Kidney epithelial cell (primary cell): ENCODE measurements at regions not wholly inside any gene's neighbourhood (a gene's known extent, or its start where the extent isn't known, plus 50 kb on each side); places are given as distances from the start of the nearest gene placed in this dataset.

Experiments used
- DNase-seq: peaks from one replicate; pipeline ENCODE4 v3.0.0-alpha.2; 2010; ENCODE audit warnings: low read depth
- H3K27me3 ChIP-seq: 2 replicates; pipeline ENCODE4 v1.6.0; 2011; ENCODE audit warnings: low read length; ENCODE audit not compliant: control insufficient read depth, insufficient read depth
- H3K36me3 ChIP-seq: 2 replicates; pipeline ENCODE4 v1.5.1; 2011; ENCODE audit warnings: low read length; ENCODE audit not compliant: control insufficient read depth, insufficient read depth
- H3K4me3 ChIP-seq: 2 replicates; pipeline ENCODE4 v1.5.1; 2011; ENCODE audit warnings: low read depth, mild to moderate bottlenecking, control low read depth, low read length
- CTCF ChIP-seq: IDR thresholded peaks from 2 replicates; pipeline ENCODE4 v1.5.1; 2011; ENCODE audit warnings: mild to moderate bottlenecking, moderate library complexity, low read length, control low read depth, inconsistent platforms; ENCODE audit not compliant: insufficient read depth, poor library complexity, severe bottlenecking

- no peaks in the 10 kb centered on the region for H3K36me3 ChIP-seq
Measured at GRCh38 chrX:128517691-128518090, 465.5 kb upstream of the ACTRT1 start.

DNA sequence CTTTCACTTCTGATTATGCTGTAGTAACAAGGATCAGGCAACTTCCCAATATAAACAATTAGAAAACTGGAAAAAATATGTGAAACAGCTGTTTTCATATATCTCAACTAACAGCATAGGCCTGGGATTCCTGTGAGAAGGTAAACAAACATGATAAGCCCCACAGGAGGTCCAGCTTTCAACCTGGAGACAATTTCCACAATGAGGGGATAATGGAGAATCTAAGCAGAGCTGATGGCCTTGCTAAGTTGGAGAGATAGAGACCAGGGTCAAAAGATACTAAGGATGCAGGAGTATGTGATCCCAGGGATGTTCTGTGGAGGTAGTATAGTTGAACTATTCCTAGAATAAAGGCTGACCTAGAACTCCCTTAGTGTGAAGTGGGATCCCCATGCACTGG lies 452.3 kb upstream of the ACTRT1 start:
- Histone ChIP-seq H3K27me3 (no peaks in the 10 kb centered on the region), H3K4me3 (no peak overlapping the region), H3K36me3 (no peaks in the 10 kb centered on the region)
- no peak for TF ChIP-seq CTCF
- DNase-seq = no peak

More at GRCh38 chrX:128517691-128518090, 465.5 kb upstream of the ACTRT1 start:
- Histone ChIP-seq H3K4me3 (no peak overlapping the region), H3K27me3 (no peaks in the 10 kb centered on the region)
- TF ChIP-seq CTCF = no peak
- DNase-seq = no peak

GRCh38 chrX:128464116-128464515 lies 411.9 kb upstream of the ACTRT1 start:
- H3K36me3 ChIP-seq = no peaks in the 10 kb centered on the region
- TF ChIP-seq CTCF = no peak
- no peaks in the 10 kb centered on the region for H3K27me3 ChIP-seq
- no peak overlapping the region for H3K4me3 ChIP-seq
- peak; percentile 37 for DNase-seq

GRCh38 chrX:128460835-128461234 lies 408.6 kb upstream of the ACTRT1 start:
- no peak overlapping the region for H3K4me3 ChIP-seq
- H3K27me3 ChIP-seq = no peaks in the 10 kb centered on the region
- TF ChIP-seq CTCF = peak; percentile 9
- no peak for DNase-seq
- no peaks in the 10 kb centered on the region for H3K36me3 ChIP-seq

- no peaks in the 10 kb centered on the region for H3K27me3 ChIP-seq
- no peak overlapping the region for H3K4me3 ChIP-seq
- TF ChIP-seq CTCF = no peak
- DNase-seq = peak; percentile 55
- H3K36me3 ChIP-seq = no peaks in the 10 kb centered on the region
Measured at GRCh38 chrX:128458888-128459287, 406.7 kb upstream of the ACTRT1 start.

GRCh38 chrX:128457674-128458073 lies 405.5 kb upstream of the ACTRT1 start:
- DNase-seq = no peak
- no peaks in the 10 kb centered on the region for H3K27me3 ChIP-seq
- no peaks in the 10 kb centered on the region for H3K36me3 ChIP-seq
- no peak overlapping the region for H3K4me3 ChIP-seq
- TF ChIP-seq CTCF = no peak
